ENCODE measurements at regions not wholly inside any gene's neighbourhood (a gene's known extent, or its start where the extent isn't known, plus 50 kb on each side); places are given as distances from the start of the nearest gene placed in this dataset.
"Not testable (repeated sequence)": the region's sequence is repeated elsewhere in the genome, so short reads cannot be mapped to it uniquely, and the experiment has no call there.

DNA sequence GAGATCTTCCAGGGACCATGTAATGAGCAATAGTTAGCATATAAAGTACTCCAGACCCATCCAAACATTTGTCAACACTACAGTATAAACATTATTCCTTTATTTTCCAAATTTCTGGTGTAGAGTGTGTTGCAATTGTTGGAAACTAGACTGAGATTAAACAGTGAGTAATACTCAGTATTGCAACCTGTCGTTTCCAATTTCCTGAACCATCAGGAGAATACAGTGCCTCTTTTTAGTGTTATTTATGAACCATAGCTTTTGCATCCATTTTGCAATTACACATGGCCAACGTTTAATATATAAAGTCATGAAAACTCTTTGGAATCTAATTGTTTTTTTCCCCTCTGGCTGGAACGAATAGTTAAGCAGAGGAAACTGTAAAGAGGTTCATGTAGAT, 58.3 kb upstream of the DHRSX start:
- H3K4me3 ChIP-seq (ENCODE audit: low read depth, low read length) = no peak overlapping the region
- DNase-seq (ENCODE audit: low read depth) = no peak
- TF ChIP-seq, protein P1, sequence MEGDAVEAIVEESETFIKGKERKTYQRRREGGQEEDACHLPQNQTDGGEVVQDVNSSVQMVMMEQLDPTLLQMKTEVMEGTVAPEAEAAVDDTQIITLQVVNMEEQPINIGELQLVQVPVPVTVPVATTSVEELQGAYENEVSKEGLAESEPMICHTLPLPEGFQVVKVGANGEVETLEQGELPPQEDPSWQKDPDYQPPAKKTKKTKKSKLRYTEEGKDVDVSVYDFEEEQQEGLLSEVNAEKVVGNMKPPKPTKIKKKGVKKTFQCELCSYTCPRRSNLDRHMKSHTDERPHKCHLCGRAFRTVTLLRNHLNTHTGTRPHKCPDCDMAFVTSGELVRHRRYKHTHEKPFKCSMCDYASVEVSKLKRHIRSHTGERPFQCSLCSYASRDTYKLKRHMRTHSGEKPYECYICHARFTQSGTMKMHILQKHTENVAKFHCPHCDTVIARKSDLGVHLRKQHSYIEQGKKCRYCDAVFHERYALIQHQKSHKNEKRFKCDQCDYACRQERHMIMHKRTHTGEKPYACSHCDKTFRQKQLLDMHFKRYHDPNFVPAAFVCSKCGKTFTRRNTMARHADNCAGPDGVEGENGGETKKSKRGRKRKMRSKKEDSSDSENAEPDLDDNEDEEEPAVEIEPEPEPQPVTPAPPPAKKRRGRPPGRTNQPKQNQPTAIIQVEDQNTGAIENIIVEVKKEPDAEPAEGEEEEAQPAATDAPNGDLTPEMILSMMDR (conservative IDR thresholded peaks at IDR 0.05; ENCODE audit: low read depth, low read length) = no peak

- TF ChIP-seq, protein P1 (conservative IDR thresholded peaks at IDR 0.05; ENCODE audit: low read depth, low read length) = no peak
Observed at GRCh38 chrX:2554891-2555290, 54.1 kb upstream of the DHRSX start.

DNA sequence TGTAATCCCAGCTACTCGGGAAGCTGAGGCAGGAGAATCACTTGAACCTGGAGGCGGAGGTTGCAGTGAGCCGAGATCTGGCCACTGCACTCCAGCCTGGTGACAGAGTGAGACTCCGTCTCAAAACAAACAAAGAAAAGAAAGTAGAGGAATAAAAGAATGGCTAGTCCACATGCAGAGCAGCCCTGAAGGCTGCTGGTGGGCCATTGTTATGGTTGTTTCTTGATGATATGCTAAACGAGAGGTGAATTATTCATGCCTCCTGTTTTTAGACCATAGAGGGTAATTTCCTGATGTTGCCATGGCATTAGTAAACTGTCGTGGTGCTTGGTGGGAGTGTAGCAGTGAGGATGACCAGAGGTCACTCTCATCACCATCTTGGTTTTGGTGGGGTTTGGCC, 53.3 kb upstream of the DHRSX start:
- DNase-seq (ENCODE audit: low read depth) = not testable (repeated sequence)

More at GRCh38 chrX:2554891-2555290, 54.1 kb upstream of the DHRSX start:
- H3K4me3 ChIP-seq (ENCODE audit: low read depth, low read length) = no peak overlapping the region
- no peak for DNase-seq (ENCODE audit: low read depth)

DNA sequence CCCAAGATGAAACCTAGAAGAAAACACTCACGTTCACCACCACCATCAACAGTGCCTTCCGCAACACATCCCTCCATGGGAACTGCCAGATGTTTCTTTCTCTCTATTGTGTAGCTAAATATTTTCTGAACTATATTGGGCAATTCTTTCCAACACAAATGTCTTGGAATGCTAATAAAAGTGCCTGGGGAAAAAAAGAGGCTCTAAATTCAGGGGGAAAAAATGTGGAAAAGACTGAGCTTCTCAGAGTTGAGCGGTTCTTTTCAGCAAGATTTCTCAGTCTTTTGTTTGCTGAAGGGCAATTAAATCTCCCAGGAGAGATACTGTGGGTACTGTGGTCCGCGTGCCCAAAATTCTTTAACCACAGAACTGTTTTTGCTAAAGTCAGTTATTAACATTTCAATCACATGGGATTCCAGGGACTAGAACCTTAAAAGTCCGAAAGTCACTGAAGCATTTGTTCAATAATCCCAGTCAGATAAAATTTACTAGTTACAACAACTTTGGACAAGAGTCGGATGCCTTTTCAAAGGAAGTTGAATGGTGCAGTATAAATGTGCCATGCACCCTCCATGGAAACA, 51.9 kb upstream of the DHRSX start:
- H3K4me3 ChIP-seq (ENCODE audit: low read depth, low read length) = no peak overlapping the region
- DNase-seq (ENCODE audit: low read depth) = peak; percentile 9
- TF ChIP-seq, protein P1 (conservative IDR thresholded peaks at IDR 0.05; ENCODE audit: low read depth, low read length) = no peak

More for the DNA sequence above, 53.3 kb upstream of the DHRSX start:
- not testable (repeated sequence) for H3K4me3 ChIP-seq (ENCODE audit: low read depth, low read length)

DNA sequence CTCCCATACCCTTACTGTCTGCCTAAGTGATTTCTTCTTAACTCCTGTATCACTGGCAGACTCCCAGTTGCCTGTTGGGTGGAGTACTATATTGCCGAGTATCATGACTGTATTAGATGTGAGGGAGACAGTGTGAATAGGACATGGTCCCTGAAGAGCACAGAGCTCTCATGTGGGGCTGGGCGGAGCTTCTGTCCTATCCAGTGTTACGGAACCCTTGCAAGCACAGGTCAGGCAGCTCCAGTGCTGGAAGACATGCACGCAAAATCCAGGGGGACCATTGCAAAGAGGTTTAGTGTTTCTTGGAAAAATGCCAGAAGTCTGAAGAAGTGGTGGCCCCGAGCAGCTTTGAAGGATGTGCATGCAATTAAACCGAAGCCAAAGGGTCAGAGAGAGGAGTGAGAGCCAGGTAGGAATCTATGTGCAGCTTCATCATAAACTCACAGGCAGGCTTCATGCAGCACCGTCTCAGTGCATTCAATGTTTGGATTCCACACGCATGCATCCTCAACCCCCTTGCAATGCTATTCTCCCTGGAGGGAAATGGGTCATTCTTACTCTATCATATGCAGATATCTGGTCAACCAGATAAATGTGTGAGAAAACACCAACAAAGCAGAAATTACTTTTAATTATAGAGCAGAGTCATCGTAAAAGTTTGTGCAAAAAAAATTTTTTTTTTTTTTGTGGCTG, 49.7 kb upstream of the DHRSX start:
- TF ChIP-seq, protein P1 (conservative IDR thresholded peaks at IDR 0.05; ENCODE audit: low read depth, low read length) = no peak
- no peak for DNase-seq (ENCODE audit: low read depth)
- H3K4me3 ChIP-seq (ENCODE audit: low read depth, low read length) = no peak overlapping the region
